Activated T-cell treated with anti-CD3 and anti-CD28 coated beads for 4 hours (primary cell): ENCODE measurements at regions not wholly inside any gene's neighbourhood (a gene's known extent, or its start where the extent isn't known, plus 50 kb on each side); places are given as distances from the start of the nearest gene placed in this dataset.

ENCODE experiments used
- DNase-seq: peaks from one replicate; pipeline ENCODE4 v3.0.0-alpha.2; 2020

DNA sequence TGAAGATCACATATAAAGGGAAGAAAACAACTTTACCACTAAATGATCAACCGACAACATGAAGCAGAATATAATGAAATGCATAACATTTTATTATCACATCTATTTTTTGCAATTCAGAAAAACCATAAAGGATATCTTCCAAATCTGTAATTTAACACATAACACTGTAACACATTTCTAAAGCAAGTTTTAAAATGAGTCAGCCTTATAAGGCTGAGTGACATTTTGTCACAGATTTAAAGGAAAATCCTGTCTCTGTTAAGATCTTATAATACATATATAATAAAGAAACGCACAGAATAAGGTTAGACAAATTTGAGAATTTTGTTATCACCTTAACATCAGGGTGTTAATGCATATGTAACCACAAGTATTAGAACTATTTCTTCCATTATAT, 198.4 kb upstream of the RASA1 start:
- no peak for DNase-seq

DNA sequence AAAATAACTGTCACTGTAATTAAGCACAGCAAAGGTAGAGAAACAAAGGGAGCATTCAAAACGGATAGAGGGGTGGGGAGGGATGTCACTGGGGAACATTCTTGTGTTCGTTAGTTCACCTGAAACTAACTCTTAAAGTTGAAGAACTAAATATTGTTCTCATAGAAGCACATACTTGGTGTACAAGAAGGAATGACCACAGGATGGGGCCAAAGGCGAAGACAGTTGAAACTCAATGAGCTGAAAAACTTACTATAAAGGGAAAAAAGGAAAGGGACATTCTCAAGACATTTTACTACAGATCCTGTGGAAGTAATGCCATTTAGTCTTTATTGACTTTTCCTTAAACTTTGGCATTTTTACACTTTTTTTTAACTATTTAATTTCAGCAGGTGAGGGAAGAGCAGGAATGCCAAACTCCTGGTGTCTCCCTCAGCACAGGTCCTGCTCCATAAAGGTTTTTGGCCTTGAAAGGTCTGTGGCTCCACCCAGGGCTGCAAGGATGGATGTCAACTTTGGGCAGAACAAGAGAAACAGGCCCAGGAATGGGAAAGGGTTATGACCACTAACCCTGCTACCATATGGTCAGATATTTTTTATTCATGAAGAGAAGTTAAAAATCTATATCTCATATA, 197.6 kb upstream of the RASA1 start:
- no peak for DNase-seq

DNA sequence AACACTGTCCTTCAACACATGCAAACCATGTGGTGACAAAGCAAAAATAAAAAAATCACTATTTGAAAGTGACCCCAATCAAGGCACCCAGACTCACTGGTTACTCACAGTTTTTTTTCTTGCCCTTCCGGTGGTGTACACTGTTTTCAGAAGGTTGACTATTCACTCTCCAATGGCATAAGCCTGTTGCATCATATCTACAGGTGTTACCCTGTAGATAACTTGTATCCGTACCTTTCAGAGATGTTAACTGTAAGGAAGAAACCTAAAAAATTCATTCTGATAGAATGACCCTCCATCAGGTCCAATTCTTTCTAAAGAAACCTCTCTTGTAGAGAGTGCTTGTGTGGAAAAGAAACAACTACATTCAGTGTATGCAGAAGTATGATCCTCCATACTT, 193.6 kb upstream of the RASA1 start:
- no peak for DNase-seq

DNA sequence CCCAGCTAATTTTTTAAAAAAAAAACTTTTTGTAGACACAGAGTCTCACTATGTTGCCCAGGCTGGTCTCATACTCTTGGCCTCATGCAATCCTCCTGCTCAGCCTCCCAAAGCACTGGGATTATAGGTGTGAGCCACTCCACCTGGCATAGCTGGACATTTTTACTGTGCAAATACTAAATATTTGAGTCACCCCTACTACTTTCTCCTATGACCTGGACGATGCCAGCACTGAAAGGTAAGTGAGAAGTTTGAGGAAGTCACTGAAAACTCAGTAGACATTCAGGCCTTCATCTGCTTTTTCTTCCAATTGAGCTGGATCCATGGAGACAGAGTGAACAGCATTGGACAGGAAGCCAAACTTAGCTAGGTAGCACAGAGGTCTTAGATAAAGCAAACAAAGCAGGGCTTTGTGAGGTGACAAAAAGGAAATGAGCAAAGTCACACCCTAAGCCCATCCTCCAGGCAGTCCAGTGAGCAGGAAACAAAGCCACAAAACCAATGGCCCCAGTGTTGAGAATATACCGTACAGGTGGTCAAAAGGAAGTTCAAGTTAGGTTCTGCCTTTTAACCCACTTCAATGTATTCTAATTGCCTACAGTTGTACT, 192.6 kb upstream of the RASA1 start:
- no peak for DNase-seq

DNA sequence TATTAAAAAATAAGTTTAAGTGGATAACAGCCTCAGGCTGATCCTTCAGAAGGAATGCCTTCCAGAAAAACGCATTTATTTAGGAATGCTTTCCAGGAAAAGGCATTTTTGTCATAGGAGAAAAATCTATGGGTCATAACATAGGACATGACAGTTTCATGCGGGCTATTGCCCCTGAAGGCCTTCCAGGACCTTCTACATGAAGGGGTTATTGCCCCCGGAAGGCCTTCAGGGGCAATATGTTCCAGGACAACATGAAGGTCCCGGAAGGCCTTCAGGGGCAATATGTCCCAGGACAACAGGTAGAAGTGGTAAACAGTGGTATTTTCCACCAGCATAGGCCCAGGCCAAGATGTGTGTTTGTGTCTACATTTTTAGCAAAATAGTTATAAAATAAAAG, 191.3 kb upstream of the RASA1 start:
- DNase-seq: no peak

DNA sequence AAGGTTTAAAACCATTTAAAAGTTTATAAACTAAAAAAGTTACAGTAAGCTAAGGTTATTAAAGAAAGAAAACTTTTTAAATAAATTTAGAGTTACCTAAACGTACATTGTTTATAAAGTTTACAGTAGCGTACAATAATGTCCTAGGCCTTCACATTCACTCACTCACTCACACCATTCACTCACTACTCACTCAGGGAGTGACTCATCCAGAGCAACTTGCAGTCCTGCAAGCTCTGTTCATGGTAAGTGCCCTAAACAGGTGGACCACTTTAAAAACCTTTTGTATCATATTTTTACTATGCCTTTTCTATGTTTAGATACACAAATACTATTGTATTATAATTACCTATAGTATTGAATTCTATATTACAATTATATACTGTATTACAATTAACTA, 190.8 kb upstream of the RASA1 start:
- DNase-seq: no peak

DNA sequence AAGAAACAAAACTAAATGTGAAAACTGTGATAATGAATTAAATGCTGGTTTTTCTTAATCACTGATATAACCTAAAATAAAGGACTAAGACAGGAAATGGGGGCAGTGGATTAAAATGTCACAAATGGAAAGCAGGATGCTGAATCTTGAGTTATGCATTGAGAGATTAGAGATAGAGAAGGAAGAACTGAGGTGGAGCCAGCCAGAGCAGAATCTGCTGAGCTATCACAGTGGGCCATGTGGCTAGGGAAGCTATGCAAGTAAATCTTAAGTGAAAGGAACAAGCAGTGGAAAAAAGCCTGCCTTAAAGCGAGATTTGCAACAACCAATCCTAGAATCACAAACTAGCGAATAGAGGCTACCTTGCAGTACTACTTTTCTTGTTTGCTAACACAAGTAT, 188.5 kb upstream of the RASA1 start:
- no peak for DNase-seq

DNA sequence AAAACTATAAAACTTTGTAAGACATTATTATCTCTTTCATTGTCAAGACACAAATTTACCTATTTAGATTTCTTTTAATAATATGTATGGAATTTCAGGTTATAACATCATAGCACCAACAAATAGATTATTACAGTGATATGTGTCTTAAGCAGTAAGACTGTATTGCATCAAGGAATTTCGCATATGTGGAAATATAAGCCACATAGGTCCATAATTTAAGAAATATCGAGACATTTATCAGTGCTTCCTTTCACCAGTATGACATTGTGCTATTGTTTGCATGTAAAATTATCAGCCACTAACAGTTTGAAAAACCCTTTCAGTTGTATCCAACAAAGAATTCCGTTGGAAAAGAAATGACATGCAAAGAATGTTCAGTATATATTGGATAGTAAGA, 186.7 kb upstream of the RASA1 start:
- DNase-seq: no peak

DNA sequence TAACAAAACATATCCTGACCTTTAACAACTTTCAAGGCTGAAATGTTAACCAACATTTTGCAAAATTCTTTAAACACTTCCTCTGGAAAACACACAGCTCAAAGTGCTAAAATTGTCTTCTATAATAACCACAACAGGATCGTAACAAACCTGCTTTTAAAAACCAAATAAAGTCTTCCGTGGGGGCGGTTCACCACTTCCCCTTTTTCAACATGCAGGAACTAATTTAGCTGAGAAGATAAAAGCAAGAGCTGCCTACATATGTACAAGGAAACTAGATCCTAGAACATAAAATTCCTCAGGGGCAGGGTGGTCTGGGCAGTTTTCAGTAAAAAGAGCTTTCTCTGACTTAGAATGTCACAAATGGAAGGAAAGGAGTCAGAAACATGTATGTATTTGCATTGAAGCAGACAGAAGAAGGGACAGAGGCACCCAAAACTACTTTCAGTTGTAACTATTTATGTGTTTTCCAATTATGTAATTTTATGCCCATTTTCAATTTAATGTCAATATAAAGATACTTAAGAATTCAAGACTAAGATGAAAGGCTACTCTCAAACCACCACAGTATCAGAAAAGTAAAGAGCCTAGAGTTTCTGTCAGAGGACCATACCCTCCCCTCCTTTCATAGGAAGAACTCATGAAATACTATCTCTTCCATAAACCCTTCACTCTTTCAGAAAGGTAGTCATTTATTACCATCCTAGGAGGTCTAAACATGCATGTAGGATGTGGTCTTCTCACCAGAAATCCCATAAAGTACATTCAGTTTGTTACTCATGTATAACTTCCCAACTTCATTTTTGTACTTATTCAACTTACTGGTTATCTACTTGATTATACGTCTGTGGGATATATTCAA, 185.9 kb upstream of the RASA1 start:
- DNase-seq: peak; percentile 30

DNA sequence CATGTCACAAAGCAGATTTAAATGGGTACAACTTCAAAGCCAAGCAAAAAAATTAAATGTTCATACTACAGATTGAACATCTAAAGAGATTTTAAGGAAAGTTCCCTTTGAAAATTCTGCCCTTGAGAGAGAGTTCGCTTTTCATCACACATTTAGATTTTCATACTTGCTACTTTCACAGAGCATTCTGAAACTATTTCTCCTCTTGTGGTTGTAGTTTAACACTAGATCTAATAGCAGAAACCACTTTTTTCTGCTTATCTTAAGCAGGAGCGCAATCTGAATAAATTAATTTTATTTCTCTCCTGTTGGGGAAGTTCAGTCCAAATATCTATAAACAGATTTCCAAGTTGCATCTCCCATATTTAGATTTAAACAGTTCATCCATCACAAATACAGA, 173.3 kb upstream of the RASA1 start:
- no peak for DNase-seq

DNA sequence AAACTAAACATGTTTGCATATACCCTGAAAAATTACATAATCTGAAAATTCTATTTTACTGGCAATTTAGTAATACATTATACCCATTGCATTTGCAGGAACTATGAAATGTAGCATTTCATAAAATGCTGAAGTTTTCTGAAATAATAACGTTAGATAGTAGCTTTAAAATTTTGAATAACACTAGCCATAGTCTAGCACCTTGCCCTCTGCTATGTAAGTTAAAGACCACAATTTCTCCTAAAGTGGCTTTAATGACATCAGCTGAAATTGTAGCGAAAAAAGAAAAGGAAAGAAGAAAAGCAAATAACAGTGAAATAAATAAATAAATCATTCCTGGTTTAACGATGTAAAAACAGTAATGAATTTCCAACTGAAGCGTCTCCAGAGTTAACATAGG, 172.8 kb upstream of the RASA1 start:
- DNase-seq: no peak

DNA sequence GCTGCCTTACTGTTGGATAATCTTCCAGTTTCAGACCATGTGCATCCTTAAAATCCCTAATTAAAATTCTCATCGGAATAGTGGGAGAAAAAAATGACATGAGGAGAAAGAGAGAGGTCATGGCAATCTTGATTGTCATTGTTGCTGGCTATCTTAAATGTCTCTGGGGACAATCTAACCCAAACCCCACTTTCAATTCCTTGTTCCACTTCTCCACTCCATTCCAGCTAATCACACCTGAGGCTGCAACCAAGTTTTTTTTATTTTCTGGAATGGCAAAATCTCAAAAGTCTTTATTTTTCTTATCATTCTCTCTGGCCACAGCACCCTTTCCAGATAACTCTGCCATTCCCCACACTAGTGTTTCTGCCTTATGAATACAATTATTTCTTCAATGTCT, 171.9 kb upstream of the RASA1 start:
- DNase-seq: no peak

DNA sequence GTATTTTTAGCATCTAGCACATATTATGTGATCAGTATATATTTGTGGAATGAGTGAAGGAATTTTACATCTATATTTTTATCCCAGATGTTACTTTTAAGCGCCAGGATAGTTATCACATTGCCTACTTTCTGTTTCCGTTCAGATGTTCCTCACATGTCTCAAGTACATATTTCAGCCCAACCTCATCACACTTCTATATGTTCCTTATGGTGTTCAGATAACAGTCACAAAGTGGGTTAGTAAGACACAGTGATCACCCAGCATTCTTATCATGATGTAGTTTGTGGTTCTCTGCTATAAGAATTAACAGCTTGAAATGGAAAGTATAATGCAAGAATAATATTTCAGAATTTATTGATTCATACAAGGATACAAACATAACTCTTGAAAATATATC, 170.0 kb upstream of the RASA1 start:
- no peak for DNase-seq

DNA sequence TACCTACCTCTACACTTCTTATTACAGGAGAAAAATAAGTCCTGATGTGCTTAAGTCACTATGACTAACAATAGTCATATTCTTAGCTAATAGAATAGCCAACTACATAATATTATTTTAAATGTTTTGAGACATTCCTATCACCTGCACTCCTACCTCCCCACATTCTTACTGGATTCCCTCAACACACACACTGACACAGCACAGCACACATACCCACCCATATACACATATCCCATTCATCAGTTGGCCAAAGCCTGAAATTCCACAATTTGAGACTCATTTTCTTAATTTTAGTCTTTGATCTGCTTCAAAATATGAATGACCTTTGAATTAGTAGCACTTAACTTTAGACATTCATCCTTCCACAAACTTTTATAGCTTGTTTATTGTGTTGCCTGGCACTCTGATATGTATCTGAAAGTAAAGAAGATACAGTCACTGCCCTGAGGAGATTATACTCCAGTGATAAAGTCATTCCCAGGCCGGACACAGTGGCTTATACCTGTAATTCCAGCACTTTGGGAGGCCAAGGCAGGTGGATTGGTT, 168.3 kb upstream of the RASA1 start:
- no peak for DNase-seq

DNA sequence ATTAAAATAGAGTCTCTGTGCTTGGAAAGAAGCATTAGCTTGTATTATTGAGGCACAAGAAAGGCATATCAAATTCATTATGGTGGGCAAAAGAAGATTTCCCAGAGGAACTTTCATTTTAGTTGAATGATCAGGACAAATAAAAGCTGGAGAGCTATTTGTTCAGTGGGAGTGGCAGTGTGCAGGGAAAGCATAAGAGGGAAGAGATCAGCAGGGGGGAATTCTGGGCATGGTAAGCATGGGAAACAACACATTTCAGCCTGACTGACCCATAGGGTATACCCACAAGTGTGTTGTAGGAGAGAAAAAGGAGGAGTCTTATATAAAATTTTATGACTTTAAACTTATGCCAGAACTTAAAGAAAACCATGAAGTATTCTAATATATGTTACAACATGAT, 167.7 kb upstream of the RASA1 start:
- DNase-seq: no peak

DNA sequence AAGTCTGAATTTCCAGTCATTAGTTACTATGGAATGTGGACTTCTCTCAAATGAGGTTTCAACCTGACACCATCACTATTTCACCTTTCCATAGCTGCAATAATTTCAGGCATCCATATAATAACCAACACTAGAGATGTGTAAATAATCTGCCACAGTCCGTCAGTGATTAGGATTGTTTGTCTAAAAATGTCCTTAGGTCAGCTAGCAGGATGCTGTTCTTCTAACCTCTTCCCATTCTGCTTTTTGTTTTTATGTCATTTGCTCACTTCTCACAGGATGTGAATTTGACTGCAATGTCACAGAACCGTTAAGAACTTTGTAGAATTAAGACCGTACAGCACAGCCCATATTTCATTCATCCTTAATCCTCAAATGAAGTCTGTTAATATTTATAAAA, 166.4 kb upstream of the RASA1 start:
- DNase-seq: no peak

DNA sequence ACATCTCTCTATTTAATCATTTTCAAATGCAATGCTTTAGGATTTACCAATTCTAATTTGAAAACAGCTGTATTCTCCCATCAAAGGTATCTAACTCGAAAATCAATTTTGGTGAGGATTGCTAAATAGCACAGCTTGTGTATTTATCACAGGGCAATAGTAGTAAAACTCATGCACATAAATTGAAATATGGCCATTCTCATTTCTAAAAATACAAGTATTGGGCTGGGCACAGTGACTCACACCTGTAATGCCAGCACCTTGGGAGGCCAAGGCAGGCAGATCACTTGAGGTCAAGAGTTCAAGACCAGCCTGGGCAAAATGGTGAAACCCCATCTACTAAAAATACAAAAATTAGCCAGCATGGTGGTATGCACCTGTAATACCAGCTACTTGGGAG, 164.8 kb upstream of the RASA1 start:
- DNase-seq: no peak

DNA sequence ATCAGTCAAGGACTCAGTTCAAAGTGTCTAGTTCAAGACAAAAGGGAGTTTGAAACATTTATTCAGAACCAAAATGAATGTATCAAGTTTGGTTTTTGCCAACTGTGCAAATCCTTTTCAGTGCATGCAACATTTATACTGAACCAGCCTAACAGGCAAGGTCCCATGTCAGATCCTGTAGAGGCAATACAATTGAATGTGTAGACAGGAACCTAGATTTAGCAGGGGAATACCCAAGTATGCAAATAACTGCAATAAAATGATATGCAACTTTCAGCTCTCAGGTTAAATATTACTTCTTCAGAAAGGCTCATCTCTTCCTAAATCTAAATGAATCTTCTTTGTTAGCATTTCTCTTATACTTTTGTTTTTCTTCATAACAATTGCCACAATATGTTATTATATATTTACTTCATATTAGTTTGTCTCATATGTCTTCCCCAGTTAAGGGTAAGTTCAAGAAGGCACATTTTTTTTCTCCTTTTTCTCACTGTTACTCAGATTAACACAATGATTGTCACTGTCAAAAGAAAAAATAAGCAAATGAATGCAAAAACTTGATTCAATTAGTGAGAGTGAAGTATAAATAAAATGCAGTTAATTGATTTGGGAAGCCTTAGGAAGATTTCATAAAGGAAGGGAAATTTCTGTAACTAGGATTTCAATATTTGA, 163.9 kb upstream of the RASA1 start:
- DNase-seq: no peak

DNA sequence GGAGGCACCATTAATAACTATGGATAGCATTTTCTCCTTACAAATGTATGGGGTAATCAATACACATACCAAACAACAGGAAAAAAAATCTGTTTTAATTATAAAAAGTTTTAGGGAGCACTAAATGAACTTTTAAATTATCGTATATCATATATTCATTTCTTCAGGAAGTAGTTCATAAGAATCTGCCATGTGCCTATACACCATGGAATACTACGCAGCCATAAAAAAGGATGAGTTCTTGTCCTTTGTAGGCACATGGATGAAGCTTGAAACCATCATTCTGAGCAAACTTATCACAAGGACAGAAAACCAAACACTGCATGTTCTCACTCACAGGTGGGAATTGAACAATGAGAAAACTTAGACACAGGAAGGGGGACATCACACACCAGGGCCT, 162.1 kb upstream of the RASA1 start:
- DNase-seq: no peak

DNA sequence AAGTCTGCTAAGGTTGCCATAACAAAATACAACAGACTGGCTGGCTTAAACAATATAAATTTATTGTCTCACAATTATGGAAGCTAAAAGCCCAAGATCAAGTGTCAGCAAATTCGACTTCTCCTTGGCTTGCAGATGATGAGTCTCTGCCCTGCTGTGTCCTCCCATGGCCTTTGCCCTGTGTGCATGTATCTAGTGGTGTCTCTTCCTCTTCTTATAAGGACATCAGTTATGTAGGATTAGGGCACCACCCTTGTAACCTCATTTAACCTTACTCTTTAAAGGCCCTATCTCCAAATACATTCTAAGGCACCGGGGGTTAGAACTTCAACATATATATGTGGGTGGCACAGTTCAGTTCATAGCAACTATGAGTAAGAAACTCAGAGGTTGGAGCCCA, 157.9 kb upstream of the RASA1 start:
- no peak for DNase-seq

DNA sequence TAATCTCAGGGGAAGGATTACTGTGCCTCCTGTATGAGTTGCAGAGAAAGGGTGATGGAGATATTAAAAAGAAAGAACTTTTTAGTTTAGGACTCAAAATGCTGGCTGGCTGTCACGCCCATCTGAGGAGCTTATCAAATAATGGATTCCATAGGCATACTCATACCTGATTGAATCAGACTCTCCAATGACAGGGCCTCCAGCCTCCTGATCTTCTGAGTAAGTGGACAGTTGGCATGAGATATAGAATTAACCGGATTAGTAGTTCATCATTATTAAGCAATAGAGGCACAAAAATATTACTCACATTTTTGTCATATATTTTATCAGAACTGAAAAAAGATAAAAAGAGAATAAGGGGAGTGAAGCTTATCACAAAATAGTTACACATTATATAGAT, 157.0 kb upstream of the RASA1 start:
- DNase-seq: no peak

DNA sequence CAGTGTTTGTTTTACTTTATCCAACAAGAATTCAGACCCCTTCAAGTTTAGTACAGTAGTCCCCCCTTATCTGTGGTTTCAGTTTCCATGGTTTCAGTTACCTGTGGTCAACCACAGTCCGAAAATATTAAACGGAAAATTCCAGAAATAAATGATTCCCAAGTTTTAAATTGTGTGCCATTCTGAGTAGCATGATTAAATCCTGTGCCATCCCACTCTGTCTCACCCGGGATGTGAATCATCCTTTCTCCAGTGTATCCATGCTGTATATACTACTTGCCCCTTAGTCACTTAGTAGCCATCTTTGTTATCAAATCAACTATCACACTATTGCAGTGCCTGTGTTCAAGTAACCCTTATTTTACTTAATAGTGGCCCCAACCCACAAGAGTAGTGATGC, 153.8 kb upstream of the RASA1 start:
- DNase-seq: no peak

DNA sequence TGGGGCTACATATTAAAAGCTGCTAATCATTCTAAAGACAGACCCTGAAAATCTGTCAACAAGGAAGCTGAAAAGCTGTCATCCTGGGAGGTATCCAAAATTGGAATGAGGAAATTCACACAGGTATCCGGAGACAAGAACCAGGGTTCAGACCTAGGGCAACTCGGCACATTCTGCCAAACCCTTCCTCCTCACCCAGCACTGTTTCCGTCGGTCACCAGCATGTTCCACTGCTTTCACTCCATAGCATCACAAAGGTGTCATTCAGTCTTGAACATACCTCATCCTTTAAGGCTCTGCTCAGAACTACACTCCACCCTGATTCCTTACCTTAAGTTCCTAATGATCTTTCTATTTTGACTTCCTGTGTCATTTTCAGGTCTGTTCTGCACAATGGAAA, 153.1 kb upstream of the RASA1 start:
- no peak for DNase-seq
